GM12878 (cell line): ENCODE measurements at regions not wholly inside any gene's neighbourhood (a gene's known extent, or its start where the extent isn't known, plus 50 kb on each side); places are given as distances from the start of the nearest gene placed in this dataset.

Experiments used
- CEBPB ChIP-seq, 2 experiments: fragments of 150-350 bp in 1 of 2; IDR thresholded peaks; 2 replicates each; pipeline ENCODE4 v1.6.1; 2012 to 2014; ENCODE audit warnings: low read depth in 2 of 2, low read length in 2 of 2, borderline replicate concordance in 1 of 2, inconsistent platforms in 1 of 2
- EZH2 ChIP-seq: IDR thresholded peaks from 2 replicates; pipeline ENCODE4 v1.6.1; 2012; ENCODE audit warnings: low read depth, mild to moderate bottlenecking, control low read depth, inconsistent platforms, low read length, borderline replicate concordance; ENCODE audit not compliant: control insufficient read depth
- KDM1A ChIP-seq: fragments of 200-600 bp; sonication (generic); IDR thresholded peaks from 2 replicates; pipeline ENCODE4 v1.6.1; 2016; ENCODE audit warnings: borderline replicate concordance
- MAX ChIP-seq: IDR thresholded peaks from 2 replicates; pipeline ENCODE4 v1.6.1; 2012; ENCODE audit warnings: low read depth, low read length, improper control_type of control experiment
- NFIC ChIP-seq: IDR thresholded peaks from 2 replicates; pipeline ENCODE4 v1.6.1; 2012; ENCODE audit warnings: low read depth, mild to moderate bottlenecking, inconsistent platforms, low read length, moderate library complexity
- NFYB ChIP-seq: IDR thresholded peaks from 2 replicates; pipeline ENCODE4 v1.6.1; 2011; ENCODE audit warnings: low read depth, mild to moderate bottlenecking, low read length, improper control_type of control experiment, moderate library complexity; ENCODE audit not compliant: insufficient read depth
- NR2F1 ChIP-seq: fragments of 450-650 bp; conservative IDR thresholded peaks from 2 replicates; pipeline ENCODE4 v1.6.1; 2017; ENCODE audit warnings: mild to moderate bottlenecking
- POLR2AphosphoS5 ChIP-seq: IDR thresholded peaks from 2 replicates; pipeline ENCODE4 v1.6.1; 2011; ENCODE audit warnings: mild to moderate bottlenecking, low read length, inconsistent platforms
- RAD21 ChIP-seq: IDR thresholded peaks from 2 replicates; pipeline ENCODE4 v1.6.1; 2011; ENCODE audit warnings: mild to moderate bottlenecking, low read depth, low read length, moderate library complexity; ENCODE audit not compliant: insufficient read depth
- RELA ChIP-seq: fragments of 450-650 bp; IDR thresholded peaks from 2 replicates; pipeline ENCODE4 v1.8.0; 2014; ENCODE audit warnings: borderline replicate concordance; ENCODE audit not compliant: partially characterized antibody
- TF ChIP-seq, protein P1 (sequence below), 3 experiments: IDR thresholded peaks in 2 of 3; conservative IDR thresholded peaks in 1 of 3; 2 replicates each; pipeline ENCODE4 v1.5.1; 2011; ENCODE audit warnings: low read depth in 3 of 3, low read length in 3 of 3, mild to moderate bottlenecking in 3 of 3, control low read depth in 2 of 3, moderate library complexity in 2 of 3, inconsistent platforms in 1 of 3, mixed read lengths in 1 of 3; ENCODE audit not compliant: control insufficient read depth in 2 of 3, insufficient read depth in 1 of 3; ENCODE audit errors: extremely low read depth in 1 of 3
- TF ChIP-seq, protein P2 (sequence below): fragments of 450-650 bp; formaldehyde crosslinking; IDR thresholded peaks from 2 replicates; pipeline ENCODE4 v1.4.0; 2020; ENCODE audit warnings: mild to moderate bottlenecking, moderate library complexity

- TF ChIP-seq, protein P1, sequence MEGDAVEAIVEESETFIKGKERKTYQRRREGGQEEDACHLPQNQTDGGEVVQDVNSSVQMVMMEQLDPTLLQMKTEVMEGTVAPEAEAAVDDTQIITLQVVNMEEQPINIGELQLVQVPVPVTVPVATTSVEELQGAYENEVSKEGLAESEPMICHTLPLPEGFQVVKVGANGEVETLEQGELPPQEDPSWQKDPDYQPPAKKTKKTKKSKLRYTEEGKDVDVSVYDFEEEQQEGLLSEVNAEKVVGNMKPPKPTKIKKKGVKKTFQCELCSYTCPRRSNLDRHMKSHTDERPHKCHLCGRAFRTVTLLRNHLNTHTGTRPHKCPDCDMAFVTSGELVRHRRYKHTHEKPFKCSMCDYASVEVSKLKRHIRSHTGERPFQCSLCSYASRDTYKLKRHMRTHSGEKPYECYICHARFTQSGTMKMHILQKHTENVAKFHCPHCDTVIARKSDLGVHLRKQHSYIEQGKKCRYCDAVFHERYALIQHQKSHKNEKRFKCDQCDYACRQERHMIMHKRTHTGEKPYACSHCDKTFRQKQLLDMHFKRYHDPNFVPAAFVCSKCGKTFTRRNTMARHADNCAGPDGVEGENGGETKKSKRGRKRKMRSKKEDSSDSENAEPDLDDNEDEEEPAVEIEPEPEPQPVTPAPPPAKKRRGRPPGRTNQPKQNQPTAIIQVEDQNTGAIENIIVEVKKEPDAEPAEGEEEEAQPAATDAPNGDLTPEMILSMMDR (IDR thresholded peaks at IDR 0.05 in 2 of 3, conservative IDR thresholded peaks at IDR 0.05 in 1 of 3; ENCODE audit: control insufficient read depth in 2 of 3, extremely low read depth in 1 of 3, insufficient read depth in 1 of 3, low read depth in 3 of 3, low read length in 3 of 3), result no peak
- no peak for TF ChIP-seq EZH2
- no peak for TF ChIP-seq KDM1A
- no peak for TF ChIP-seq CEBPB (IDR thresholded peaks at IDR 0.05; ENCODE audit: borderline replicate concordance in 1 of 2, low read depth in 2 of 2, low read length in 2 of 2)
- no peak for TF ChIP-seq NFYB
- TF ChIP-seq RELA, result no peak
- TF ChIP-seq, protein P2, sequence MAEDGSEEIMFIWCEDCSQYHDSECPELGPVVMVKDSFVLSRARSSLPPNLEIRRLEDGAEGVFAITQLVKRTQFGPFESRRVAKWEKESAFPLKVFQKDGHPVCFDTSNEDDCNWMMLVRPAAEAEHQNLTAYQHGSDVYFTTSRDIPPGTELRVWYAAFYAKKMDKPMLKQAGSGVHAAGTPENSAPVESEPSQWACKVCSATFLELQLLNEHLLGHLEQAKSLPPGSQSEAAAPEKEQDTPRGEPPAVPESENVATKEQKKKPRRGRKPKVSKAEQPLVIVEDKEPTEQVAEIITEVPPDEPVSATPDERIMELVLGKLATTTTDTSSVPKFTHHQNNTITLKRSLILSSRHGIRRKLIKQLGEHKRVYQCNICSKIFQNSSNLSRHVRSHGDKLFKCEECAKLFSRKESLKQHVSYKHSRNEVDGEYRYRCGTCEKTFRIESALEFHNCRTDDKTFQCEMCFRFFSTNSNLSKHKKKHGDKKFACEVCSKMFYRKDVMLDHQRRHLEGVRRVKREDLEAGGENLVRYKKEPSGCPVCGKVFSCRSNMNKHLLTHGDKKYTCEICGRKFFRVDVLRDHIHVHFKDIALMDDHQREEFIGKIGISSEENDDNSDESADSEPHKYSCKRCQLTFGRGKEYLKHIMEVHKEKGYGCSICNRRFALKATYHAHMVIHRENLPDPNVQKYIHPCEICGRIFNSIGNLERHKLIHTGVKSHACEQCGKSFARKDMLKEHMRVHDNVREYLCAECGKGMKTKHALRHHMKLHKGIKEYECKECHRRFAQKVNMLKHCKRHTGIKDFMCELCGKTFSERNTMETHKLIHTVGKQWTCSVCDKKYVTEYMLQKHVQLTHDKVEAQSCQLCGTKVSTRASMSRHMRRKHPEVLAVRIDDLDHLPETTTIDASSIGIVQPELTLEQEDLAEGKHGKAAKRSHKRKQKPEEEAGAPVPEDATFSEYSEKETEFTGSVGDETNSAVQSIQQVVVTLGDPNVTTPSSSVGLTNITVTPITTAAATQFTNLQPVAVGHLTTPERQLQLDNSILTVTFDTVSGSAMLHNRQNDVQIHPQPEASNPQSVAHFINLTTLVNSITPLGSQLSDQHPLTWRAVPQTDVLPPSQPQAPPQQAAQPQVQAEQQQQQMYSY, result no peak
- TF ChIP-seq NFIC, result no peak
- no peak for TF ChIP-seq RAD21
- TF ChIP-seq MAX, result no peak
- no peak for TF ChIP-seq POLR2AphosphoS5
- TF ChIP-seq NR2F1, result no peak
Measured at GRCh38 chr1:4120557-4121292, 220.7 kb upstream of the C1orf174 start.
